ENCODE measurements at regions not wholly inside any gene's neighbourhood (a gene's known extent, or its start where the extent isn't known, plus 50 kb on each side); places are given as distances from the start of the nearest gene placed in this dataset.
"Not testable (repeated sequence)": the region's sequence is repeated elsewhere in the genome, so short reads cannot be mapped to it uniquely, and the experiment has no call there.

DNA sequence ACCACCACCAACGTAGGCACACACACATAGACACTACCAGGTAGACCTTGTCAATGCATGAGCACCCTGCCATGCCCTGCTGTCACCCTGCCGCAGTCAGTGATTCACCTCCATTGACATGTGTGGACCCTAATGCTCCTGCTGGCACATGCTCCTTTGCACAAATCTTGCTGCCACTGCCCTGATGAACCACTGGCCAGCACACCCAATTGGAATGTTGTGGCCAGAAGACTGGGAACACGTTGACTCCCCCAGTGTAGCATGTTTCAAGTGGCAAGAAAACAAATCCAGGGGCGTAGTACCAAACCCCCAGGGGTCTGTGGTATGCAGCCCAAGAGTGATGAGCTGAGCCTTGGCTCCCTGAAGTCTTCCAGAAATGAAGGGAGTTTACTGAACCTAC is 486.4 kb upstream of the KIF2B start:
- no peak for DNase-seq

DNA sequence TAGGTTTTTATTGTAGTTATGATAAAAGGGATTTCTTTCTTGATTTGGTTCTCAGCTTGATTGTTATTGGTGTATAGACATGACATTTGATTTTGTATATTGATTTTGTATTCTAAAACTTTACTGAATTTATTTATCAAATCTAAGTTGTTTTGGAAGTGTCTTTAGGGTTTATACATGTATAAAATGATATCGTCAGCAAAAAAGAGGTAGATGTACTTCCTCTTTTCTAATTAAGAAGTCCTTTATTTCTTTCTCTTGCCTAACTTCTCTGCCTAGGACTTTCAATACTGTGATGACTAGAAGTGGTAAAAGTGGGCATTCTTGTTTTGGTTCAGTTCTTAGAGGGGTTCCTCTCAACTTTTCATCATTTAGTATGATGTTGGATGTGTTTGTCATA is 487.3 kb upstream of the KIF2B start:
- DNase-seq, result no peak

DNA sequence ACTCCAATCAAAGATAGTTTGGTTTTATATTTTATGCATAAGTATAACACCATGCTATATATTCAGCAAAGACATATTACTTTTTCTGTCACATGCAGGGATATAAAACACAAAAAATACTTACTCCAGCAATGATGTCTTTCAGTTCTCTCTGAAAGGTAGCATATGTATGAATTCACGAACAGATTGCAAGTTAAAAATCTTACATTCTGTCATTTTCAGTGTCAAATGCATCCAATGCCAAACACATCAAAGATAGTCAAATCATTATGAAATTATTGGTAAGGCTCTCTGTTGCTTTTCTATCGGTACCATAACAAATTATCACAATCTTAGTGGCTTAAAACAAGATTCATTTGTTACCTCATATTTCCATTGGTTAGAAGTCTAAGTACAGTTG is 492.0 kb upstream of the KIF2B start:
- no peak for DNase-seq

DNA sequence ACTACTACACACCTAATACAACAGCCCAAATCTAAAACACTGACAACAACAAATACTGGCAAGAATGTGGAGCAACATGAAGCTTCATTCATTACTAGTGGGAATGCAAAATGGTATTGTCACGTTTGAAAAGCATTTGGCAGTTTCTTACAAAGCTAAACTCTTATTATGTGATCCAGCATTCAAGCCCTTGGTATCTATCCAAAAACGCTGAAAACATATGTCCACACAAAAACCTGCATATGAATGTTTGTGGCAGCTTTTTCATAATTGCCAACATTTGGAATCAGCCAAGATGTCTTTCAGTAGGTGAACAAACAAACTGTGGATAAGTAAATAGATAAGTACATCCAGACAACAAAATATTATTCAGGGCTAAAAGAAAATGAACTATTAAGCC is 501.1 kb upstream of the KIF2B start:
- no peak for DNase-seq

DNA sequence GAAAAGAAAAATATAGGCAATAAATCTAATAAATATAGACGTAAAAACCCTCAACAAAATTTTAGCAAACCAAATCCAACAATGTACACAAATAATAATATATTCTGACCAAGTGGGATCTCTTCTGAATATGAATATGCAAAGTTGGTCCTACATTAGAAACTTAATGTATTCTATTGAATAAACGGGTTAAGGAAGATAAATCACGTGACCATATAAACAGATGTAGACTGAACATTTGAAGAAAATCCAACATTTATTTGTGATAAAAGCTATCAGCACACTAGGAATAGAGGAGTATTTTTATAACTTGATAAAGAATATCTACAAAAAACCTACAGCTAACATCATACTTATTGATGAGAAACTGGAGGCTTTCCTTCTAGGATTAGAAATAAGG is 502.8 kb upstream of the KIF2B start:
- DNase-seq, result no peak

DNA sequence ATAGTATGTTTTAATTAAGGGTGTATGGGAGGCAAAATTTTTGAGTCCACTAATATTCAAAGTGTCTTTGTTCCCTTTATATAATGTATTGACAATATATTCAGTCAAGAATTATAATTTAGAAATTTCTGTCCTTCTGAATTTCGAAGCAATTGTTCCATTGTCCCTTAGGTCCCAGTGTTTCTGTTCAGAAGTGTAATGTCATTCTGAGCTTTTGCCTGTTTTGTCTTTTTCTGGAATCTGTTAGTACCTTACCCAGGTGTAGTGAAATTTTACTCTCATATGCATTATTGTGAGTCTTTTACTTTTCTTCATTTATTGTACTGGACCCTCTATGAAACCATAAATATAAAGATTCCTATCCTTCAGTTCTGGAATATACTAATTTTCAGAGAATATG is 505.7 kb upstream of the KIF2B start:
- DNase-seq, result no peak

DNA sequence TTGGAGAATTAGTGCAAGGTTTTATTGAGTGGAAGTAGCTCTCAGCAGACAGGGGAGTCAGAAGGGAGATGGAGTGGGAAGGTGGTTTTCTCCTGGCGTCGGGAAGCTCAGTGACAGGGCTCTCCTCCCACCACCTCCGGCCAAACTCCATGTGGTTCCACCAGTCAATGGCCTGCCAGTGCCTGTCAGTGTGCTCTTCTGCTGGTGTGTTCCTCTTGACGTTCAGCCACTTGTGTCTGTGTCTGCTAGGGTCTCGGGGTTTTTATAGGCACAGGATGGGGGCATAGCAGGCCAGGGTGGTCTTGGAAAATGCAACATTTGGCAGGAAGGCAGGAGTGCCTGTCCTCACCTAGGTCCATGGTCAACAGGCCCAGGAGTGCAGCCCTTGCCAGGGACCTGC is 506.7 kb upstream of the KIF2B start:
- DNase-seq, result no peak

DNA sequence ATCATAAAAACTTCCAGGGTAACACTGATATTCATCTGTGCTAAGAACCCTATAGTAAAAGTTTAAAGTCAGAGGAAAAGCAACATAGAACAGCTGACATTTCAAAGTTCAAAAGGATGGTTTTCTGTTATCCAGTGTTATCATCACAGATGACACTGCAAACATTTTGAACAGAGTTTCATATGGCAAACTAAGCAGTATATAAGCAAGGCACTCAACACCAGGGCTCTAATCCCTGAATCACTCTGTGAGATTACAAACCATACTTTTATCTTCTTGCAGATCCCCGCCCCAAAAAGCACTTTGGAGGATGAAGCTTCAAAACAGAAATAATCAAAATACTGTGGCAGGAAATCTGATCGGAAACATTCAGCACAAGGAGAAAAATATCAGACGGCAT is 508.2 kb upstream of the KIF2B start:
- DNase-seq, result no peak

DNA sequence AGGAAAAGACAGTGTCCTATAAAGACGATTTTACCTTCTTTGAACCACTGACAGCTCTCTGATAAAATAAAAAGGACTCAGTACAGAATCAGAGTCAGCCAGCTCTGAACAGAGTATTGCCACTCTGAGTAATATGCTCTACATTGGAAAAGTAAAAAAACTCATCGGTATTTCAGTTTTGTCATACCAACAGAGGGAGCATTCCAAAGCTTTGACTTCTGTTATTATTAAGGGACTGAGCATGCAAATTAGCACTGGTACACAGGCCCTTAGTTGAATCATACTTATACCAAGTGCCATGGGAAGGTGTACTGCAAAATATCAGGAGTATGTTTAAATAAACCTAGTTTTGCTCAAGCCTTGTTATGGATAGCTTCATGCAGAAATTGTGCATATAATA is 509.0 kb upstream of the KIF2B start:
- DNase-seq, result no peak

DNA sequence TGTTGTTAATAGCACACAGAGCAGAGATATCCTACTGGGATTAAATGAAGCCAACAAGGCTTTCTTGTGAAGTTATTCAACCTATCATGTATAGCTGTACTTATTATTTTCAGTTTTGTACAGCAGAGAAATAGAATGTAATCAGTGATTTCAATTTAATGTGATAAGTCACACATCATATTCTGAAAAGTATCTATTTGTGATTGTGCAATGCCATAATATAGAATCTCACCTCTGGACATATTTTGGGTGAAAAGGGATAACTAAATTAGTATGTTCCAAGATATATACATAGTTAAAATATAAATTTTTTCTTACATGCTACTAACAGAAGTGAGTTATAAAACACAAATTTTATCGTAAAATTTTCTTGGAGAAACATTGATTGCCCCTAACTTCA is 544.3 kb upstream of the KIF2B start:
- no peak for DNase-seq

DNA sequence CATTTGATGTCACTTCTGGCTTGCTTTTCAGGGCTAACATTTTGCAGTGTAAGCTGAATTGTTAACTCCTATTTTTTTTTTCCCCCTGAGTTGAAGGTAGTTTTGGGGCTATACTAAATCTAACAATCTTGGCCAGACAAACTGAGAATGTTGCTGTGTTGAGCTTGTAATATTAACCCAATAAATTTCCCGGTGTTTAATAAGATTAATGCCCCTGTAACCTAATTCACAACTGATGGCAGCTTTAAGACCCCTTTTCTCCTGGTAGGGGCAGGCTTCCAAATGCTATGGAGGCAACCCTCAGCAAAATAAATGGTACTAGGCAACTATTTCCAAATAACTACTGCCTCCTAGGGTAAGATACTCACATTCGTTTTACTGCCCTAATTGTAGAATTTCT is 549.6 kb upstream of the KIF2B start:
- DNase-seq, result no peak

DNA sequence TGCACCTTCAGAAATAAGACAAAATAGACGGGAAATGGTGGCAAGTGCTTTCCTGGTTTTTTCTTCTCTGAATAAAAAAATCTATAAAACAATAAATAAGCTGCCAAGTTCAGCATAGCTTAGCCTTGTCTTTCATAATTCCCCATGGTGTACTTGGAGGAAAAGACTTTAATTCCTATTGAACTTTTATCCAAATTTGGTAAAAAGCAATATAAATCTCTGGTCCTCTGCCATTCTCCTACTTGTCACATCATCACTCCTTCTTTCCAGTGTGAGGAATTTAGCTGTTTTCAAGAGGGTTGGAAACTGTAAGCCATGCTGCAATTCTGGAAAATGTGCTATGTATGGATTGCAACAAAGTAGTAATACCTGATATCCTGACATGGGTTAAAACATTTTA is 551.8 kb upstream of the KIF2B start:
- no peak for DNase-seq

DNA sequence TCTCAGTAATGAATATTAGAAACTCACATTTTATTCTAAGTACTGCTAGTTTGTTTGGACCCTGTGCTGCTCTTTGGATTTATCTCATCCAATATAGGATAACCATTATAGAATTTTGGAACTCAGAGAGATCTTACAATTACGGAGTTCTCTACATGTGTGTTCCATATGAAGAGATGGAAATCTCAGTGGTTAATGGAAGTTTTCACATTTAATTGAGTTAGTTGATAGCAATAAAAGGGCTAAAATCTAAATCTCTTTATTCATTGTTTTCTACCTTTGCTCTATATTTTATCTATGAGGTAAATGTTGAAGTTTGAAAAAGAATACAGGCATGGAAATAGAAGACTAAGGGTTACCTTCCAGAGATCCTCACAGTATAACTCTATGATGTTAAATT is 558.0 kb upstream of the KIF2B start:
- DNase-seq, result no peak

DNA sequence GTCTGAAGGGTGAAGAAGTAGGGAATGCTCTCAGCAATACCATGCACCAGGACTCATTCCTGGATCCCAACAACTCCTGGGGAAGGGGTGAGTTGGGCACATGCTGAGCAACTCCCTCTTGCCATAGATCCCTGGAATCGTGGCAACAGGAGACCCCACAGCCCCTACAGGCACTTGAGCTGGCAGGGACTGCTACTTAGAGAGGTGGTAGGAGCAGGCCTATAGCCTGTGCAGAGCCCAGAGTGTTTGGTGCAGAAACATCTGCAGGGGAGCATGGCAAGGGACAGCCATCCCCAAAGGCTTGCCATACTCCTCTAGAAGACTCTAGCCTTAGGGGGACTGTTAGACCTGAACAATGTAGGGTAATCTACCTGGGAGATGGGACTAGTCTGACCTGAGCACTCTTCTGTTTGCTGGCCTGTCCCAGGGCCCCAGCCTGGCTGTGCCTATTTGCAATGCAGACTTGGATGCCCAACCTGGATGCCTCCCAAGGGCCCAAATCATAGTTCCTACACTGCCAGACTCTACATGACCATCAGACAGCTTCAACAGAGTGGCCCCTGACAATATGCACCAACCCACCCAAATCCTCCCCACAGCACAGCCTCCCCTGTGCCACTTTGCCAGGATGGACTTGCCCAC is 568.6 kb upstream of the KIF2B start:
- no peak for DNase-seq

DNA sequence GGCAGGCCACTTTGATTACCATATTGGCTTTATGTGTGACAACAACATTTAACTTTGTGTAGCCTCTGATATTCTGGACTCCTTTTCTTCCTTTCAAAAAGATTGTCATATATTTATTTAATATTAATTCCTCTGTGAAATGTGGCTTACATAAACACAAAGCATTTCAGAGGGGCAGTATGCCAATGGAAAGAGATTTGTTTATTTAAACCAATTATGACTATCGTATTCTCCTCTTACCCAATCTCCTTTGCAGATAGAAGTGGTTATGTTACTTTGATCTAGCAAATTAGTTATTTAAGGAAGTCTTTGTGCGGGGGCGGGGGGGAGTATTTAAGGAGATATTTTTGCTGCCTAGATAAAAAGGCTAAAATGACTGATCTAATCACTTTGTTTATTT is 573.7 kb upstream of the KIF2B start:
- DNase-seq, result no peak

DNA sequence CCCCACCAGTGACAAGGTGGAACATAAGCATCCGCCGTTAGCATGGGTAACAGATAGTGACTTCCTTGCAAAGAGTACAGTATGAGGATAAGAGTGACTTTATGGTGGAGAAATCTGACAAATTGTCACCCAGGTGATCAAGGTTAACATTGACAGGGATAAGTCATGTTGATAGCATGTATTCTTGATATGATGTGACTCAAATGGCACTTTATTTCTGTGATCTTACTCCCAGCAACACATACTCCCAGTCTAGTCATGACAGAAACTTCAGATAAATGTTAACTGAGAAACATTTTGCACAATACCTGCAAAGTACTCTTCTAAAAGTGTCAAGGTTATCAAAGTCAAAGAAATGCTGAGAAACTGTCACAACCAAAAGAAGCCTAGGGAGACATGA is 588.6 kb upstream of the KIF2B start:
- DNase-seq, result no peak

DNA sequence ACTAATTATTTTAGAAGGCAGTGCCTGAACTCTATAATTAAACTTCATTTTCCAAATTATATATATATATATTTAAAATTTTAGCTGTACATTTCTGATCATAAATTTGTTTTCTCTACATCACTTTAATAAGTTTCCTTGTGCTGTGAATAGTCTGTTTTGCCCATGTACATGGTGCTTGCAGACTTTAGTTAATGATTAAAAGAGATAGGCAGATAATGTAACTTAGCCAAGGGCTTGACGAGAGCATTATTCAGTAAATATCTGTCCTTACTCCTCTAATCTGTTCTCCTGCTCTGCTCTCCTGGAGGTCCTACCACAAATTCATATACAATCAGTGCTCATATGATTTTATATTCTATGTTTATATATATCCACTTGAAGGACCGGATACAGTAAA is 595.2 kb upstream of the KIF2B start:
- no peak for DNase-seq

DNA sequence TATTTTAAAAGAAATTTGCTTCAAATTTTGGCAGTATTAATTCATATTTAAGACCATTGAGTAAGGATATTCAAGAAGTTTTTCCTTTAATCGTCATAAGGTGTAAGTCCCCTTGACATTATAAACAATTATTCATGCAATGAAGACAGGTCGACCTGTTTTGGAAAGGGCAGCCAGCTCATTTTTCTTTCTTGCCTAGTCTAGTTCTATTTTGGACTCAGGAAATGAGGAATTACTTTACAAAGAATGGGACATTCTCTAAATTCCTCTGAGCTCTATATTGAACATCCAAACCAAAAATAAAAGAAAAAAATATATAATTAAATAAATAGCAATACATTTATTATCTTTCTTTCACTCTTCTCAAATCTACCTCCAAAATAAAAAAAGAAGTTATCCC is 595.6 kb upstream of the KIF2B start:
- no peak for DNase-seq

DNA sequence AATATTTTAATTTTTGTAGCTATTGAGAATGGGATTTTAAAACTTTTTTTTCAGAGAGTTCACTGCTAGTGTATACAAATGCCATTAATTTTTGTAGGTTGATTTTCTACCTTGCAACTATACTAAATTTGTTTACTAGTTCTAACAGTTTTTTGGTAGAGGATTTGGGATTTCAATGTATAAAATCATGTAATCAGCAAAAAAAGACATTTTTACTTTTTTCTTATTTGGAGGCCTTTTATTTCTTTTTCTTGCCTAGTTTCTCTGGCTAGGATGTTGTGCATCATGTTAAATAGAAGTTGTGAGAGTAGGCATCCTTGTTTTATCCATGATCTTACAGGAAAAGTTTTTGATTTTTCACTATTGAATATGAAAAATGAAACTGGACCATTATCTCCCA is 602.9 kb upstream of the KIF2B start:
- no peak for DNase-seq

DNA sequence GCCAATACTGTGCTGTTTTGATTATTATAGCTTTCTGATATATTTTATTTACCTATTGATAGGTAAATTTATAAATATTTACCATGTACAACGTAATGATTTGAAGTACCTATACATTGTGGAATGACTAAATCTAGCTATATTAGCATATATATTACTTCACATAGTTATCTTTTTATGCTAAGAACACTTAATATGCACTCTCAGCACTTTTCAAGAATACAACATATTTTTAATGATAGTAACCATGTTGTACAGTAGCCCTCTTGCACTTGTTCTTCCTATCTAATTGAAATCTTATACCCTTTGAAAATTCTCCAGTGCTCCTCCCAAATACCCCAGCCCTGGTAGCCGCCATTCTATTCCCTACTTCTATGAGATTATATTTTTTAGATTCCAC is 604.0 kb upstream of the KIF2B start:
- DNase-seq, result no peak

DNA sequence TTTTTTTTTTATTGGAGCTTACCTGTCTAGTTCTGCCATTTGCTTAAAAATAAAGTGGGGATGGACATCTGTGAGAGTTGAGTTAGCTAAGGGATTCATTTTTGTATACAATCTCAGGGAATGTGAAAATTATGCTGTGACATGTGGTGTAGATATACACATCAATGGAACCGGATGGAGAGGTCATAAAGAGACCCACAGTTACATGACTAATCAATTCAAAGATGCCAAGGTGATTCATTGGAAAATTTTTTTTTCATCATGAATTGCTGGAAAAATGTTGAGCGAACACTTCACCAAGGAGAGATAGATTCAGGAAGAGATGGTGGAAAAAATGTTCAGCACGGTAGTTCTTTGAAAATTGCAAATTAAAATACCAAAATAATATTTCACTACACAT is 605.4 kb upstream of the KIF2B start:
- no peak for DNase-seq

DNA sequence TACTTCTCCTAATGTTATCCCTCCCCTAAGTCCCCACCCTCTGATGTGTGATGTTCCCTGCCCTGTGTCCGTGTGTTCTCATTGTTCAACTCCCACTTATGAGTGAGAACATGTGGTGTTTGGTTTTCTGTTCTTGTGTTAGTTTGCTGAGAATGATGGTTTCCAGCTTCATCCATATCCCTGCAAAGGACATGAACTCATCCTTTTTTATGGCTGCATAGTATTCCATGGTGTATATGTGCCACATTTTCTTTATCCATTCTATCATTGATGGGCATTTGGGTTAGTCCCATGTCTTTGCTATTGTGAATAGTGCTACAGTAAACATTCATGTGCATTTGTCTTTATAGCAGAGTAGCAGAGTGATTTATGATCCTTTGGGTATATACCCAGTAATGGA is 613.8 kb upstream of the KIF2B start:
- not testable (repeated sequence) for DNase-seq

DNA sequence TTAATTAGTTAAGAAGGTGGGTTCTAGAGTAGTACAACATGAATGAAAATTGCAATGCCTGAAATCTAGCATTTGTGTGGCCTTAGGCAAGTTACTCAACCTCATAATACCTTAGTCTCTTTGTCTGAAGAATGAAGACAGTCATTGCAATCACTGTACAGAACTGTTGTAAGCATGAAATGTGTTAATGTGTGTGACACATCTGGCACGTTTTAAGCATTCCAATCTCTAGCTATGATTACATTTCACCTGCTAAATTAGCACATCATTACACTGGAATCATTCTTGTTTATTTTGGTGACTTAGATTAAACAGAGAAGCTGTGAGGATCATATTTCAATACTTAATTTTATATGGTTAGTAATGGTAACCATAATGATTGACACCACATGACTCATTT is 629.7 kb upstream of the KIF2B start:
- DNase-seq, result no peak

DNA sequence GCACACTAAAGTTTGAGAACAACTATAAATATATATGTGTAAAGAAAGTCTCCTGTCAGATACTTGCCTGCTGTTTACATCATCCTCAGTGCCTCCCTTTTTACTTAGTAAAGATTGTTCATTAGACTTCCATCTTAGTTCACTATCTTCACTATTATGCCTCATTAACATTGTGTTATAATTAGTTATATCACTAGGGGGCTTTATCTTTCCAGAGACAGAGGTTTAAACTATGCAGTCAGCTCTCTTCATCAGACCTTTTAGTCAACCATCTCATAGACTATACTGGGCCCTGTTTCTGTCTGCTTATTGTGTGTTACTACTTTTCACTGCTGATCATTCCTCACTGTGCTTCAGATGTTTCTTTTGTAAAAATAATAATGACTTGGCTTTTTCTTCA is 630.8 kb upstream of the KIF2B start:
- no peak for DNase-seq

DNA sequence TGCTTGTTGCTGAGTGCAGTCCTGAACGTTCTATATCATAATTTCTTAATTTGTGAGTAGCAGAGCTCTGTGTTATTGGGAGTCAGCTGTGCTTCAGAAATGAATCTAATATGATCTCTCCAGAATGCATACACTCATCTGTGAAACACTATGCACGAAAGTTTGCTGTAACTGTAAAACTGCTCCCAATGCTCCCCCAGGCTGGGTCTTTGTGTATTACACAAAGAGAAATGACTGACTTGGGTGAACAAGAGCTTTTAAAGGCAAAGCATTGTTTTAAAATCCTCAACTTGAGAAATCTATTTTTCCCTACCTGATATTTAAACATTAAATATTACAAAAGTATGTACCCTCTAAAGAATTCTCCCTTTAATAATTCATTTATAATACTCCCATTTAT is 636.7 kb upstream of the KIF2B start:
- DNase-seq, result no peak
